ENCODE measurements at regions not wholly inside any gene's neighbourhood (a gene's known extent, or its start where the extent isn't known, plus 50 kb on each side); places are given as distances from the start of the nearest gene placed in this dataset.

DNA sequence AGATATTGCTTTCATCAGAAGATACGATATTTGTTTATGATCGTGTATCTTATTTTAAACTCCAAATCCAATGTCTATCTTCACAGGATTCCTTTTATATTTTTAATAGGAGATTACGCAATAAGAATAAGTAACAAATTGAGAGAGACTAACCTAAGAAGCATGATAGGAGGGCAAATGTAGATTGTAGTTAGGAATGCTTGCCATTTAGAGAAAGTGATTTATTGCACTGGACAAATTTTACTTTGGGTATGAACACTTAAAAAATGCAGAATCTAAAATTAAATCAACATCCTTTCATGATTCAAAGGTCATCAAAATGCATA lies 563.4 kb upstream of the POU3F3 start:
- TF ChIP-seq, protein P1, sequence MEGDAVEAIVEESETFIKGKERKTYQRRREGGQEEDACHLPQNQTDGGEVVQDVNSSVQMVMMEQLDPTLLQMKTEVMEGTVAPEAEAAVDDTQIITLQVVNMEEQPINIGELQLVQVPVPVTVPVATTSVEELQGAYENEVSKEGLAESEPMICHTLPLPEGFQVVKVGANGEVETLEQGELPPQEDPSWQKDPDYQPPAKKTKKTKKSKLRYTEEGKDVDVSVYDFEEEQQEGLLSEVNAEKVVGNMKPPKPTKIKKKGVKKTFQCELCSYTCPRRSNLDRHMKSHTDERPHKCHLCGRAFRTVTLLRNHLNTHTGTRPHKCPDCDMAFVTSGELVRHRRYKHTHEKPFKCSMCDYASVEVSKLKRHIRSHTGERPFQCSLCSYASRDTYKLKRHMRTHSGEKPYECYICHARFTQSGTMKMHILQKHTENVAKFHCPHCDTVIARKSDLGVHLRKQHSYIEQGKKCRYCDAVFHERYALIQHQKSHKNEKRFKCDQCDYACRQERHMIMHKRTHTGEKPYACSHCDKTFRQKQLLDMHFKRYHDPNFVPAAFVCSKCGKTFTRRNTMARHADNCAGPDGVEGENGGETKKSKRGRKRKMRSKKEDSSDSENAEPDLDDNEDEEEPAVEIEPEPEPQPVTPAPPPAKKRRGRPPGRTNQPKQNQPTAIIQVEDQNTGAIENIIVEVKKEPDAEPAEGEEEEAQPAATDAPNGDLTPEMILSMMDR (IDR thresholded peaks at IDR 0.05; ENCODE audit: poor library complexity, severe bottlenecking) = no peak
- TF ChIP-seq, protein P2, sequence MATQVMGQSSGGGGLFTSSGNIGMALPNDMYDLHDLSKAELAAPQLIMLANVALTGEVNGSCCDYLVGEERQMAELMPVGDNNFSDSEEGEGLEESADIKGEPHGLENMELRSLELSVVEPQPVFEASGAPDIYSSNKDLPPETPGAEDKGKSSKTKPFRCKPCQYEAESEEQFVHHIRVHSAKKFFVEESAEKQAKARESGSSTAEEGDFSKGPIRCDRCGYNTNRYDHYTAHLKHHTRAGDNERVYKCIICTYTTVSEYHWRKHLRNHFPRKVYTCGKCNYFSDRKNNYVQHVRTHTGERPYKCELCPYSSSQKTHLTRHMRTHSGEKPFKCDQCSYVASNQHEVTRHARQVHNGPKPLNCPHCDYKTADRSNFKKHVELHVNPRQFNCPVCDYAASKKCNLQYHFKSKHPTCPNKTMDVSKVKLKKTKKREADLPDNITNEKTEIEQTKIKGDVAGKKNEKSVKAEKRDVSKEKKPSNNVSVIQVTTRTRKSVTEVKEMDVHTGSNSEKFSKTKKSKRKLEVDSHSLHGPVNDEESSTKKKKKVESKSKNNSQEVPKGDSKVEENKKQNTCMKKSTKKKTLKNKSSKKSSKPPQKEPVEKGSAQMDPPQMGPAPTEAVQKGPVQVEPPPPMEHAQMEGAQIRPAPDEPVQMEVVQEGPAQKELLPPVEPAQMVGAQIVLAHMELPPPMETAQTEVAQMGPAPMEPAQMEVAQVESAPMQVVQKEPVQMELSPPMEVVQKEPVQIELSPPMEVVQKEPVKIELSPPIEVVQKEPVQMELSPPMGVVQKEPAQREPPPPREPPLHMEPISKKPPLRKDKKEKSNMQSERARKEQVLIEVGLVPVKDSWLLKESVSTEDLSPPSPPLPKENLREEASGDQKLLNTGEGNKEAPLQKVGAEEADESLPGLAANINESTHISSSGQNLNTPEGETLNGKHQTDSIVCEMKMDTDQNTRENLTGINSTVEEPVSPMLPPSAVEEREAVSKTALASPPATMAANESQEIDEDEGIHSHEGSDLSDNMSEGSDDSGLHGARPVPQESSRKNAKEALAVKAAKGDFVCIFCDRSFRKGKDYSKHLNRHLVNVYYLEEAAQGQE (IDR thresholded peaks at IDR 0.05; ENCODE audit: borderline replicate concordance) = no peak
- TF ChIP-seq POLR2AphosphoS5 (IDR thresholded peaks at IDR 0.05) = no peak
- TF ChIP-seq RAD21 (conservative IDR thresholded peaks at IDR 0.05) = no peak
- no peak for TF ChIP-seq EP300 (conservative IDR thresholded peaks at IDR 0.05; ENCODE audit: poor library complexity, severe bottlenecking)
- TF ChIP-seq EZH2 (IDR thresholded peaks at IDR 0.05; ENCODE audit: borderline replicate concordance, insufficient read depth, low read length, poor library complexity, severe bottlenecking) = no peak
- TF ChIP-seq TAF1 (IDR thresholded peaks at IDR 0.05; ENCODE audit: low read depth) = no peak
